D721Med (cell line): ENCODE measurements at regions not wholly inside any gene's neighbourhood (a gene's known extent, or its start where the extent isn't known, plus 50 kb on each side); places are given as distances from the start of the nearest gene placed in this dataset.

ENCODE experiments used
- DNase-seq: peaks from one replicate; pipeline ENCODE4 v3.0.0; 2011; ENCODE audit warnings: low spot score; ENCODE audit not compliant: insufficient read length
- FAIRE-seq: peaks from 2 replicates; lab custom pipeline; 2011; peaks lifted over from hg19 to GRCh38; lab: Jason Lieb, UNC
- TF ChIP-seq, protein P1 (sequence below): IDR thresholded peaks from 2 replicates; pipeline ENCODE4 v1.5.1; 2012; ENCODE audit warnings: mild to moderate bottlenecking, control low read depth; ENCODE audit not compliant: insufficient read depth; ENCODE audit errors: missing control alignments

GRCh38 chr1:55512466-55512865 is 297.3 kb upstream of the USP24 start:
- TF ChIP-seq, protein P1, sequence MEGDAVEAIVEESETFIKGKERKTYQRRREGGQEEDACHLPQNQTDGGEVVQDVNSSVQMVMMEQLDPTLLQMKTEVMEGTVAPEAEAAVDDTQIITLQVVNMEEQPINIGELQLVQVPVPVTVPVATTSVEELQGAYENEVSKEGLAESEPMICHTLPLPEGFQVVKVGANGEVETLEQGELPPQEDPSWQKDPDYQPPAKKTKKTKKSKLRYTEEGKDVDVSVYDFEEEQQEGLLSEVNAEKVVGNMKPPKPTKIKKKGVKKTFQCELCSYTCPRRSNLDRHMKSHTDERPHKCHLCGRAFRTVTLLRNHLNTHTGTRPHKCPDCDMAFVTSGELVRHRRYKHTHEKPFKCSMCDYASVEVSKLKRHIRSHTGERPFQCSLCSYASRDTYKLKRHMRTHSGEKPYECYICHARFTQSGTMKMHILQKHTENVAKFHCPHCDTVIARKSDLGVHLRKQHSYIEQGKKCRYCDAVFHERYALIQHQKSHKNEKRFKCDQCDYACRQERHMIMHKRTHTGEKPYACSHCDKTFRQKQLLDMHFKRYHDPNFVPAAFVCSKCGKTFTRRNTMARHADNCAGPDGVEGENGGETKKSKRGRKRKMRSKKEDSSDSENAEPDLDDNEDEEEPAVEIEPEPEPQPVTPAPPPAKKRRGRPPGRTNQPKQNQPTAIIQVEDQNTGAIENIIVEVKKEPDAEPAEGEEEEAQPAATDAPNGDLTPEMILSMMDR, result no peak
- FAIRE-seq (no peak), DNase-seq (no peak)

DNA sequence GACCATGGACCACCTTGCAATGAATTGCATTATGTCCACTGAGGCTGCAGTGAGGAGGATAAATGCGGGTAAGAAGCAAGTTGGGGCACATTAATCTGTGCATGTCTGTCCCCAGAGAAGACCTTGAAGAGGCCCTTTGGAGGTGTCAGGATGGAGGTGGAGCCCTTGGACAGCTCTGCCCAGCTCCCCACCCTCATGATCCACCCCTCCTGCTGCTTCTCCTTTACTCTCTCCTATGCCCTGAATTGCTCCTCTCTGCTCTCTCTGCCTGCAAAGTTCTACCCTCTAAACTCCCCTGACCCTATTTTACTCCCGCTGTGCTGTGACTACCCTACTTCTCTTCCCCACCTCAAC is 292.4 kb upstream of the USP24 start:
- DNase-seq, result no peak
- no peak for FAIRE-seq
- TF ChIP-seq, protein P1, result no peak

- no peak for FAIRE-seq
- DNase-seq, result no peak
- TF ChIP-seq, protein P1, result no peak
Measured at GRCh38 chr1:55506740-55507577, 291.8 kb upstream of the USP24 start.

DNA sequence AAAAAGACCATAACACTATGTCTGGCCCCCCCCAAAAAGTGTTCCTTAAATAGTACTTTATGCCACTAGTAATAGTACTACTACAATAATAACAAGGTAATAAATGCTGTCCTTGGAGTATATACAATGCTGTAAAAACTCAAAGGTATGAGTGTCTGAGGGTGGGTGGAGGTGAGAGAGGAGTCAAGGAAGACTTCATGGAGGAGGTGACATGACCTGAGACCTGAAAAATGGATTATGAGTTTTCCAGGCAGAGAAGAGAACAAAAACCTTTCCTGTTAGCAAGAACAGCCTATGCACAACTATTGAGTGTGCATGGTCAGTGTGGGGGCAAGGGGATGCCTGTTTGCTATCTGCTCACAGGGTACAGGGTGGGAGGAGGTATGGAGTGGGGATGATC is 290.2 kb upstream of the USP24 start:
- TF ChIP-seq, protein P1, result no peak
- no peak for DNase-seq
- no peak for FAIRE-seq

GRCh38 chr1:55504306-55504731 is 289.2 kb upstream of the USP24 start:
- FAIRE-seq, result no peak
- no peak for DNase-seq
- TF ChIP-seq, protein P1, result no peak

GRCh38 chr1:55503663-55504305 is 288.6 kb upstream of the USP24 start:
- DNase-seq, result no peak
- no peak for FAIRE-seq
- TF ChIP-seq, protein P1, result no peak

DNA sequence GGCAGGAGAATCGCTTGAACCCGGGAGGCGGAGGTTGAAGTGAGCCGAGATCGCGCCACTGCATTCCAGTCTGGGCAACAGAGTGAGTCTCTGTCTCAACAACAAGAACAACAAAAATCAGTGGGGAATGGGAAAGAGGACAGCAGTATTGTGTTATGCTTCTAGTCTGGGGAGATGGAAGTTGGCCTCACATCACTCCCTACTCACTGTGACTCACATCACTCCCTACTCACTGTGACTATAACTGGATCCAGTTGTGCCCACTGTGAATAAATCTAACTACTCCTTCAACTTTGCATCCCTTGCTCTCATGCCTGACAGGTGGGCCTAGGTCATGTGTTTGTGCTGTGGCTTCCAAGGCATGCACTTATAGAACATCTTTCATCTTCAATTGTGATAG is 285.4 kb upstream of the USP24 start:
- TF ChIP-seq, protein P1, result no peak
- DNase-seq (no peak), FAIRE-seq (no peak)
